Sigmoid colon (tissue), 4 donors: ENCODE measurements at regions not wholly inside any gene's neighbourhood (a gene's known extent, or its start where the extent isn't known, plus 50 kb on each side); places are given as distances from the start of the nearest gene placed in this dataset.

Source experiments
- CTCF ChIP-seq, 4 experiments: fragments of 450-650 bp in 3 of 4; fragments of 200-600 bp in 1 of 4; IDR thresholded peaks; one replicate each; pipeline ENCODE4 v1.5.1; 2016 to 2019; ENCODE audit warnings: antibody characterized with exemption in 4 of 4, mild to moderate bottlenecking in 3 of 4, moderate library complexity in 2 of 4
- EP300 ChIP-seq, 4 donors: sonication (generic); formaldehyde crosslinking; IDR thresholded peaks; one replicate each; pipeline ENCODE4 v1.6.1; 2017; ENCODE audit warnings: antibody characterized with exemption in 4 of 4
- POLR2A ChIP-seq, 2 donors: fragments of 450-650 bp; IDR thresholded peaks; one replicate each; pipeline ENCODE4 v1.6.1; 2016; ENCODE audit warnings: antibody characterized with exemption in 2 of 2, mild to moderate bottlenecking in 2 of 2, moderate library complexity in 2 of 2
- POLR2AphosphoS5 ChIP-seq, 4 donors: sonication (generic); formaldehyde crosslinking; IDR thresholded peaks; one replicate each; pipeline ENCODE4 v1.6.1; 2017; ENCODE audit warnings: antibody characterized with exemption in 4 of 4

DNA sequence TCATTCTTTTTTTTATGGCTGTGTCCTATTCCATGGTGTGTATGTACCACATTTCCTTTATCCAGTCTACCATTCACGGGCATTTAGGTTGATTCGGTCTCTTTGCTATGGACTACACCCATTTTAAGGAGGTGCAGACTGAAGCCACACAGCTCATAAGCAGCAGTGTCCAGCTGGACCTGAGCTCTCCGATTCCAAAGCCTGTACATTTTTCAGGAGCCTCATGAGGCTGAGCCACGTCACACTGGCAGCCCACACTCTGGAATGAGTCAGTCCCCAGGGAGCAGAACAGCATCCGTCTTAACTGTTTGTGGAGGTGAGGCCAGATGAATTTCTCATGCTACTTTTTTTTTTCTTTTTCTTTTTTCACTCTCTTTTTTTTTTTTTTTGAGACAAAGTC lies 116.1 kb downstream of the C16orf95 start:
- no peak for TF ChIP-seq CTCF (IDR thresholded peaks at IDR 0.05)
- no peak for TF ChIP-seq POLR2A (IDR thresholded peaks at IDR 0.05)
- TF ChIP-seq POLR2AphosphoS5 (IDR thresholded peaks at IDR 0.05): no peak
- no peak for TF ChIP-seq EP300 (IDR thresholded peaks at IDR 0.05)
